GM19193 (cell line): ENCODE measurements at regions not wholly inside any gene's neighbourhood (a gene's known extent, or its start where the extent isn't known, plus 50 kb on each side); places are given as distances from the start of the nearest gene placed in this dataset.

Source experiments
- POLR2A ChIP-seq: IDR thresholded peaks from 4 replicates; pipeline ENCODE4 v1.6.1; 2011; ENCODE audit not compliant: insufficient read depth, insufficient read length; ENCODE audit errors: extremely low read depth

- TF ChIP-seq POLR2A: no peak
Measured at GRCh38 chr2:146158072-146158674, 1638.3 kb upstream of the ZEB2 start.

GRCh38 chr2:146147448-146148012 lies 1627.6 kb upstream of the ZEB2 start:
- TF ChIP-seq POLR2A: no peak

DNA sequence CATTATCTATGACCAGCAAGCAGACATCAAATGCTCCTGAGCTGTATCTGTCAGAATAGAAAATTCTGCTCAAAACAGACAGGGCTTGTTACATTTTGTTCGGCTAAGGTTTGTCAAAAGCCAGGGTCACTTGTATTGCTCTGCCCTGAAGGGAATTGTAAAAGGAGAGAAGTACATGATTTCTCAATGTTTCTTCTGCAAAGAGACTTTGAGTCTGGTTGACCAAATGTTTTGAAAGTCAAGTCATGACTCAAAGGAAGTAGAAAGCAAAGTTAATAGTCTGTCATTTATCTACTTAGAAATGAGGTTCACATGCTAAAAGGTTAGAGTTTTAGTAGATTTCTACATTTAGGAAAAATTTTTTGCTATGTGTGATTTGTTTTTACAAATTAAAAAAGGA lies 1624.1 kb upstream of the ZEB2 start:
- no peak for TF ChIP-seq POLR2A

GRCh38 chr2:146138820-146139219 lies 1618.9 kb upstream of the ZEB2 start:
- no peak for TF ChIP-seq POLR2A

GRCh38 chr2:146135245-146135644 lies 1615.3 kb upstream of the ZEB2 start:
- TF ChIP-seq POLR2A: no peak

- TF ChIP-seq POLR2A: no peak
Measured at GRCh38 chr2:146131785-146132184, 1611.9 kb upstream of the ZEB2 start.

GRCh38 chr2:146131048-146131447 lies 1611.1 kb upstream of the ZEB2 start:
- no peak for TF ChIP-seq POLR2A

GRCh38 chr2:146130290-146130689 lies 1610.4 kb upstream of the ZEB2 start:
- TF ChIP-seq POLR2A: no peak

GRCh38 chr2:146129231-146129630 lies 1609.3 kb upstream of the ZEB2 start:
- no peak for TF ChIP-seq POLR2A

DNA sequence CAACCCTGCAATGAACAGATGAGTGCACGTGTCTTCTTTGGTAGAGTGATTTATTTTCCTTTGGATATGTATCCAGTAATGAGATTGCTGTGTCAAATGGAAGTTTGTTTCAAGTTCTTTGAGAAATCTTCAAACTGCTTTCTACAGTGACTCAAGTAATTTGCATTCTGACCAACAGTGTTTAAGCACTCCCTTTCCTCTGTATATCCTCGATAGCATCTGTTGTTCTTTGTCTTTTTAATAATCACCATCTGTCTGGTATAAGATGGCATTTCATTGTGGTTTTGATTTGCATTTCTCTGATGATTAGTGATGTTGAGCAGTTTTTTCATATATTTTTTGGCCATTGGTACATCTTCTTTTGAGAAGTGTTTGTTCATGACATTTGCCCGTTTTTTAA lies 1608.3 kb upstream of the ZEB2 start:
- TF ChIP-seq POLR2A: no peak

GRCh38 chr2:146125551-146125950 lies 1605.6 kb upstream of the ZEB2 start:
- TF ChIP-seq POLR2A: no peak

- TF ChIP-seq POLR2A: no peak
Measured at GRCh38 chr2:146124741-146125140, 1604.8 kb upstream of the ZEB2 start.

DNA sequence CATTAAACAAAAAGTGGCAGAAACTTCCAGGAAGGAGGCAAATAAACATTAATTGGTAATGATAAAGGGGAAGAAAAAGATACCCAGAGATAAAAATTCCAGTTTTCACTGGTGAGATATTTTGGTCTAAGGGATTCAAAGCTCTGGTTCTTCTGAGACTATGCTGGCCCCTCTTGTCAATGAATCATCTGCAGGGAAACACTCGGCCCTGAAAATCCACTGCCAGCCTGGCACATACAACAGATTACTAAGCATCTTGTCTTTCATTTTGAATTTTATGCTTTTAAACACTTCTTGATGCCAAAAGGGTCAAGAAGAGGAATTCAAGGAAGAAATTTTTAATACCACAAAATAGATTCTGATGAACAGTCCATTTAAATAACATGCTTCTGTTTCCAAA lies 1603.8 kb upstream of the ZEB2 start:
- no peak for TF ChIP-seq POLR2A

GRCh38 chr2:146123256-146123655 lies 1603.3 kb upstream of the ZEB2 start:
- no peak for TF ChIP-seq POLR2A

DNA sequence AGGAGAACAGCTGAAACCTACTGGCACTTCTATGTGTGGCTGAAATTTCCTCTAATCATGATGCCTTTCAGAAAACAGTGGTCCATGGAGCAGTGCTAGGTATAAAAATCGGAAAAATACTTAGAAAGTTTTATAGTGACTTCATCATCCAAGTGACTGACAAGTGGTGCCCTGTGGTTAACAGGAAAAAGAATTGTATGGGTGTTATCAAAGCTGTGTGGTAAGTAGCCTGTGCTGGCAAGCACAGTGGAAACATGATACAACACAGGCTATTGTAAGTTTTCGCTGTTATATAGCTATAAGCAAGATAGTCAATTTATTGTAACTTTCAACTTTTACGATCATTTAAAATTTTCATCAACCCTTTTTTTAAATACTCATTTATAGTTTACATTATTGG lies 1599.7 kb upstream of the ZEB2 start:
- TF ChIP-seq POLR2A: no peak

DNA sequence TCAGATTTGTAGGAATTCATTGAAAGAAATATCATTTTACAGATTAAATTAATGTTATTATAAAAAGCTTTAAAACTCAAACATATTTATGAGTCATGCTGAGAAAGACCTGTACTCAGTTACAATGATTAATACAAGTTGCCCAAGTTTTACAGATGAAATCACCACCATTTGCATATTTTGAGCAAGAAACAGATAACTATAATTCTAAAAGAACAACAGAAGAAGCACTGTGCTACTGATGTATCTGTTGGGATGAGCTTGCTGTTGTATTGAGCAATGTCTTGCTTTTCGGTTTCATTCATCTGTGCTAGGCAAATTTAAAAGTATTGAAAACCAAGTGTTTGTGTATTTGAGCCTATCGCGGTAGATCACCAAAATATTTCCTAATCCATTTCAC lies 1589.1 kb upstream of the ZEB2 start:
- TF ChIP-seq POLR2A: no peak

DNA sequence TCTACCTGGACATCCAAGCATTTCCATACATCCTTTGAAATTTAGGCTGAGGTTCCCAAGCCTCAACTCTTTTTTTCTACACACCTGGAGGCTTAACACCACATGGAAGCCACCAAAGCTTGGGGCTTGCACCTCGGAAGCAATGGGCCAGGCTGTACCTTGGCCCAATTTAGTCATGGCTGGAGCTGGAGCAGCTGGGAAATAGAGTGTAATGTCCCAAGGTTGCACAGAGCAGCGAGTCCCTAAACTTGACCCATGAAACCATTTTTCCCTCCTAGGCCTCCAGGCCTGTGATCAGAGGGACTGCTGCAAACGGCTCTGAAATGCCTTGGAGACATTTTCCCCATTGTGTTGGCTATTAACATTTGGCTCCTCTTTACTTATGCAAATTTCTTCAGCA lies 1574.3 kb upstream of the ZEB2 start:
- no peak for TF ChIP-seq POLR2A
